Spleen (tissue), 7 donors: ENCODE measurements at regions not wholly inside any gene's neighbourhood (a gene's known extent, or its start where the extent isn't known, plus 50 kb on each side); places are given as distances from the start of the nearest gene placed in this dataset.

Source experiments
- CTCF ChIP-seq, 11 experiments: fragments of 200-600 bp in 7 of 11; fragments of 450-650 bp in 4 of 11; sonication (generic) in 4 of 11; IDR thresholded peaks in 8 of 11; conservative IDR thresholded peaks in 3 of 11; 1 replicate in 7 of 11; 2 replicates in 4 of 11; pipeline versions ENCODE4 v1.4.0 to v1.8.0; 2016 to 2021; ENCODE audit warnings: antibody characterized with exemption in 11 of 11, inconsistent platforms in 4 of 11, mild to moderate bottlenecking in 1 of 11
- POLR2AphosphoS5 ChIP-seq, 3 donors: sonication (generic); formaldehyde crosslinking; IDR thresholded peaks; one replicate each; pipeline ENCODE4 v1.5.1; 2017; ENCODE audit warnings: antibody characterized with exemption in 3 of 3
- donor health status: DM: no; HTN: no; CAD: no; lungs with moderate emphysema.
- donor health status: DM: no; HTN: no; CAD: no.
- donor health status: DM: no; HTN: no; CAD: no.

GRCh38 chr13:31038834-31039552 lies 106.5 kb downstream of the TEX26 start:
- TF ChIP-seq CTCF (IDR thresholded peaks at IDR 0.05 in 8 of 11, conservative IDR thresholded peaks at IDR 0.05 in 3 of 11) (no peak), POLR2AphosphoS5 (IDR thresholded peaks at IDR 0.05) (no peak)
